HEK293T (cell line): ENCODE measurements at regions not wholly inside any gene's neighbourhood (a gene's known extent, or its start where the extent isn't known, plus 50 kb on each side); places are given as distances from the start of the nearest gene placed in this dataset.

Experiments used
- ARNT ChIP-seq: fragments of 450-650 bp; IDR thresholded peaks from 2 replicates; pipeline ENCODE4 v1.6.1; 2017; ENCODE audit warnings: mild to moderate bottlenecking
- BHLHE40 ChIP-seq: fragments of 450-650 bp; IDR thresholded peaks from 2 replicates; pipeline ENCODE4 v1.6.1; 2016; ENCODE audit warnings: mild to moderate bottlenecking, moderate library complexity, borderline replicate concordance
- CTBP1 ChIP-seq: fragments of 450-650 bp; IDR thresholded peaks from 2 replicates; pipeline ENCODE4 v1.6.1; 2016; ENCODE audit warnings: borderline replicate concordance
- ELF4 ChIP-seq: fragments of 450-650 bp; IDR thresholded peaks from 2 replicates; pipeline ENCODE4 v1.6.1; 2017; ENCODE audit warnings: antibody characterized with exemption
- FOXA1 ChIP-seq: fragments of 450-650 bp; IDR thresholded peaks from 2 replicates; pipeline ENCODE4 v1.6.1; 2016; ENCODE audit warnings: mild to moderate bottlenecking
- FOXK2 ChIP-seq: fragments of 450-650 bp; IDR thresholded peaks from 2 replicates; pipeline ENCODE4 v1.6.1; 2016; ENCODE audit warnings: mild to moderate bottlenecking
- L3MBTL2 ChIP-seq: fragments of 450-650 bp; conservative IDR thresholded peaks from 2 replicates; pipeline ENCODE4 v1.6.1; 2016; ENCODE audit warnings: mild to moderate bottlenecking
- LEF1 ChIP-seq: fragments of 450-650 bp; IDR thresholded peaks from 2 replicates; pipeline ENCODE4 v1.6.1; 2017; ENCODE audit warnings: mild to moderate bottlenecking, borderline replicate concordance
- NFRKB ChIP-seq: fragments of 450-650 bp; IDR thresholded peaks from 2 replicates; pipeline ENCODE4 v1.6.1; 2016; ENCODE audit warnings: mild to moderate bottlenecking, moderate library complexity
- SP1 ChIP-seq: fragments of 450-650 bp; IDR thresholded peaks from 2 replicates; pipeline ENCODE4 v1.6.1; 2017
- TARDBP ChIP-seq: fragments of 450-650 bp; IDR thresholded peaks from 2 replicates; pipeline ENCODE4 v1.6.1; 2016
- ZNF384 ChIP-seq: fragments of 450-650 bp; IDR thresholded peaks from 2 replicates; pipeline ENCODE4 v1.6.1; 2016
- TF ChIP-seq, protein P1 (sequence below): fragments of 450-650 bp; IDR thresholded peaks from 2 replicates; pipeline ENCODE4 v1.6.1; 2016

DNA sequence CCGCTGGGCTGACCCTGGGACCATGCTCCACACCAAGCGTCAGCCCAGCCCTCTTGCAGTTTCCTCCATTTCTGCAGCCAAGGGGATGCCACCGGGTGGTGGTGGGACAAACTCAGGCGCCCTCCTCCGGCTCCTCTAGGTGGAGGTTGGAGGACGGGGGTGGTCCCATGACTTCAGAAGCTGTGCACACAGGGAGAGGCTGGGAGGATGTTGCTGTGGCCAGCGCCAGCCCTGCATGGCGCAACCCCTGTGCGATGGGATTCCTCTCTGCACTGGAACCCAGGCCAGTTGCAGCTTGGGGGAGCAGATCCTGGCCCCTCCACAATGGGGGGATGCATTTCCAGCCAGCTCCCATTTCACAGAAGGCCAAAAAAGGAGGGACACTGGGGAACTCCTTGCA is 246.5 kb downstream of the C16orf95 start:
- TF ChIP-seq L3MBTL2 (no peak), SP1 (no peak), NFRKB (no peak), CTBP1 (no peak), FOXA1 (no peak), ARNT (no peak), BHLHE40 (no peak), ZNF384 (no peak), TARDBP (no peak), FOXK2 (no peak), ELF4 (no peak), LEF1 (no peak)
- TF ChIP-seq, protein P1, sequence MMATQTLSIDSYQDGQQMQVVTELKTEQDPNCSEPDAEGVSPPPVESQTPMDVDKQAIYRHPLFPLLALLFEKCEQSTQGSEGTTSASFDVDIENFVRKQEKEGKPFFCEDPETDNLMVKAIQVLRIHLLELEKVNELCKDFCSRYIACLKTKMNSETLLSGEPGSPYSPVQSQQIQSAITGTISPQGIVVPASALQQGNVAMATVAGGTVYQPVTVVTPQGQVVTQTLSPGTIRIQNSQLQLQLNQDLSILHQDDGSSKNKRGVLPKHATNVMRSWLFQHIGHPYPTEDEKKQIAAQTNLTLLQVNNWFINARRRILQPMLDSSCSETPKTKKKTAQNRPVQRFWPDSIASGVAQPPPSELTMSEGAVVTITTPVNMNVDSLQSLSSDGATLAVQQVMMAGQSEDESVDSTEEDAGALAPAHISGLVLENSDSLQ, result no peak
